Activated CD8-positive, alpha-beta memory T cell treated with anti-CD3 and anti-CD28 coated beads, Interleukin-2, amount 10 ng/mL, durations not matched to agents 7 days and 5 days (primary cell): ENCODE measurements at regions not wholly inside any gene's neighbourhood (a gene's known extent, or its start where the extent isn't known, plus 50 kb on each side); places are given as distances from the start of the nearest gene placed in this dataset.

Experiments
- ATAC-seq: fragments of 150-1000 bp; cut with Tn5 transposase; one replicate; pipeline ENCODE4 v1.10.0; 2021; ENCODE audit warnings: moderate library complexity
- CTCF ChIA-PET: fragments of 350-600 bp; sonication (Branson Sonifier 250); formaldehyde crosslinking; loops from one replicate; lab custom pipeline; 2021; ENCODE audit warnings: antibody characterized with exemption; lab: Charles Lee
- DNase-seq: peaks from one replicate; pipeline ENCODE4 v3.0.0-alpha.2; 2020
- H3K27ac Mint-ChIP-seq: one replicate; pipeline ENCODE4 v1.8.0; 2021; ENCODE audit warnings: mild to moderate bottlenecking, mixed read lengths
- H3K27me3 Mint-ChIP-seq: one replicate; pipeline ENCODE4 v1.8.0; 2021; ENCODE audit warnings: mixed read lengths
- H3K36me3 Mint-ChIP-seq: one replicate; pipeline ENCODE4 v1.8.0; 2021; ENCODE audit warnings: mild to moderate bottlenecking, mixed read lengths
- H3K4me1 Mint-ChIP-seq: one replicate; pipeline ENCODE4 v1.8.0; 2021; ENCODE audit warnings: mixed read lengths
- H3K4me3 Mint-ChIP-seq: one replicate; pipeline ENCODE4 v1.8.0; 2021; ENCODE audit warnings: mild to moderate bottlenecking, moderate library complexity, mixed read lengths
- H3K9me3 Mint-ChIP-seq: one replicate; pipeline ENCODE4 v1.8.0; 2022; ENCODE audit warnings: low read depth, mixed read lengths

DNA sequence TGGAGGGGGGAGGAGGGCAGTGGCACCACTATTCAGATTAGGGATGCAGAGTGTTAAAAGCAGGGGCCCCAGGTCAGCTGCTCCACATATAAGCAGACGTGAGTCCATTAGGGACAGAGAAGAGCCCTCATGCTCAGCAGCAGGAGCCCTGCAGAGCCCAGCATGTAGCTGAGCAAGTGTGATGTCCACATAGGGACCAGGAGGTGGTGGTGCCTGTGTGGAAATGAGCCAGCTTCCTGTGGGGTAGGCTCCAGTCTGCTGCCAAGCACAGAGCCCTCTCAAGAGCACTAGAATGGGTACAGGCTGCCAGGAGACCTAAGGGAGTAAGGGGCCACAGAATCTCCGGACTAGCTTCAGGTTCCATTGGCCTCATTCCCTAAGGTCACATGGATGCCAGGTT lies 57.9 kb upstream of the MLN start:
- peak overlapping the region; percentile 19 for H3K4me3 Mint-ChIP-seq
- peaks cover 10% of the 10 kb centered on the region for H3K9me3 Mint-ChIP-seq
- DNase-seq = peak; percentile 68
- CTCF ChIA-PET = interaction anchor here (0.7 to 4.0 kb wide), 16 partner anchors 7 to 166 kb away, joined by 3 to 32 read pairs (median 4); partner anchors contain the start of gene LEMD2
- peaks cover 14% of the 10 kb centered on the region for H3K36me3 Mint-ChIP-seq
- peaks cover 7% of the 10 kb centered on the region for H3K27me3 Mint-ChIP-seq
- peak; percentile 14 for ATAC-seq
- H3K27ac Mint-ChIP-seq = peak overlapping the region; percentile 82
- H3K4me1 Mint-ChIP-seq = peaks cover 74% of the 10 kb centered on the region

DNA sequence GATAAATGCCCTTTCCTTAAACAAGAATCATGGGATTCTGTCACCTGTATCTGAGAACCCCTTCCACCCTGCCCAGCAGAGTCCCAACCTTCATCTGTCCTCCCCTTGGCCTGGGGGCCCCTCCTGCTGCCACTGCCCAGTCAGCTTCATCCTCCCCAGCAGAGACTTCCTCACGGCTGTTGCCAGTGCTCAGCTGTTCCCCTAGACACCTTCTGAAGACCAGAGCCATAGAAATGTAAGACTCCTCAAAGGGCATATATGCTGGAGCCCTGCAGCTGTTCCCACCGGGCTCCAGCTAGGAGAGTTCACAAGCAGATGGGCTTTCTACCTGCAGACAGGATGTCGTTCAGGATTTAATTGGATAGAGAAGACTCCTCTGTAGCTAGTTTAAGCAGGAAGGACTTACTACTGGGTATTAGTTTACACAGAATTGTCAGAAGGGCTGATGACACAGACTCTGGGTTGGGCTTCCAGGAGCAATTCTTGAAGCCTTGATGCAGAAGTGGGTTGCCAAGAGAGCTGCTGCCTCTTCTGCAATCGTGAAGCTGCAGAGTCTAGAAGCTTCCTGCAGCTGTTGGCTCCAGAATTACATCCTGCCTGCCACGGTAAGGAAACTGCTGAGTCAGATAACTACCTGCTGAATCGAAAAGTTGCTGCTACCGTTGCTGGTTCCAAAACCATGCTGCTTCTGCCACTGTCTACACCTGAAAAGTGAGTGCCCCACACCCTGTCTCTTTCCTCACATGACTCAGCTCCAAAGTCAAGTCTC lies 57.1 kb upstream of the MLN start:
- Mint-ChIP-seq H3K36me3 (peaks cover 10% of the 10 kb centered on the region), H3K4me1 (peaks cover 83% of the 10 kb centered on the region), H3K27ac (peak overlapping the region; percentile 82), H3K27me3 (peaks cover 4% of the 10 kb centered on the region), H3K9me3 (peaks cover 5% of the 10 kb centered on the region), H3K4me3 (peak overlapping the region; percentile 19)
- ATAC-seq (peak; percentile 71), DNase-seq (peak; percentile 88)
- CTCF ChIA-PET = interaction anchor here (0.6 to 4.0 kb wide), 21 partner anchors 8 to 275 kb away, joined by 3 to 32 read pairs (median 4); partner anchors contain the start of genes LEMD2 and UQCC2

DNA sequence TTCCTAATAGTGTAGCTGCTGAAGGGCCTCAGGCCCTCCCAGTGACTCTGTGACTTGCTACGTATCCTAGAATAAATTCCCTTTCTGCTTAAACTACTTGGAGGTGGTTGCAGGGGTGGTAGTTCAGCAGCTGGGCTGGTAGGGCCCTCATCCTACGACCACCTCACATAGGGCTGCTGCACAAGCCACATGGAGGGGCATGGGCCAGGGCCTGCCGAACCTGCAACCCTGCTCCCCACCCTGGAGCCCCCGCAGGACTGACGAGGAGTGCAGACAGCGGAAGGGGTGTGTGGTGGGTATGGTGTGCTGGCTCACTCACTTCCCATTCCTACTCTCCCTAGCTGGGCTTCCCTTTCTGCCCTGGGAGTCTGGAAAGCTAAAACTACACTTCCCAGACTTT lies 56.2 kb upstream of the MLN start:
- peaks cover 4% of the 10 kb centered on the region for H3K36me3 Mint-ChIP-seq
- no peak overlapping the region for H3K4me3 Mint-ChIP-seq
- peak overlapping the region; percentile 82 for H3K27ac Mint-ChIP-seq
- DNase-seq (no peak), ATAC-seq (no peak)
- peaks cover 90% of the 10 kb centered on the region for H3K4me1 Mint-ChIP-seq
- no peaks in the 10 kb centered on the region for H3K9me3 Mint-ChIP-seq
- peaks cover 5% of the 10 kb centered on the region for H3K27me3 Mint-ChIP-seq
- CTCF ChIA-PET = interaction anchor here (1.2 to 4.0 kb wide), 10 partner anchors 9 to 167 kb away, joined by 3 to 32 read pairs (median 6); no protein-coding TSS in a partner anchor

DNA sequence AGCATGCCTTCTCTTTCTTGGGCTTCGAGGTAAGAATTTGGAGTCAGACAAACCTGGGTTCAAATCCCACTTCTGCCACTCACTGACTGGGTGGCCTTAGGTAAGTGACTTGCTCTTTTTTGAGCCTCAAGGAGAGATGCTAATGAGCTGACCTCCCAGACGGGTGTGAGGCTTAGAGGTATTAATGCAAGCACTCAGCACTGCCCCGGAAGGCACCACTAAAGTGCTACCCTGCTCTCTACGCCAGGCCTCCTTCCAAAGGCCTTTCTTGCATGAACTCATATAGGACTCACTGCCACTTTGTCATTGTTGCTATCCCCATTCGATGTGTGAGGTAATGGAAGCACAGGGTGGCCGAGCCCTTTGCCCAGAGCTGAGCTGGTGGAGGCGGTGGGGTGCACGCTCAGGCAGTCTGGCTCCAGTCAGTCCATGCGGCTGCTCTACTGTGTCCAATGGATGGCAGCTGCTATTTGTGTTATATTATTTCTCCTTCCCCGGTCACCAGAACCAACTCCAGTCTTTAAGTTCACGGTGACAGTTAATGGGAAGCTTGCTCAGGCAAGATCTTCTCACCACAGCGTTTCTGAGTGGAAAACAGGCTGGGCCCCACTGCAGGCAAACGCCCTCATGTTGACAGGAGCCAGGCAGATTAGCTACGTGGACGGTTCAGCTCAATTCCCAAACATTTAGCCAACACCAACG lies 55.2 kb upstream of the MLN start:
- Mint-ChIP-seq H3K27me3 (peaks cover 15% of the 10 kb centered on the region), H3K27ac (no peak overlapping the region), H3K4me1 (peaks cover 82% of the 10 kb centered on the region), H3K4me3 (no peak overlapping the region), H3K9me3 (no peaks in the 10 kb centered on the region), H3K36me3 (peaks cover under 1% of the 10 kb centered on the region)
- CTCF ChIA-PET = interaction anchor here (1.0 to 4.0 kb wide), 5 partner anchors 47 to 168 kb away, joined by 3 to 32 read pairs (median 15); no protein-coding TSS in a partner anchor
- no peak for DNase-seq
- no peak for ATAC-seq

DNA sequence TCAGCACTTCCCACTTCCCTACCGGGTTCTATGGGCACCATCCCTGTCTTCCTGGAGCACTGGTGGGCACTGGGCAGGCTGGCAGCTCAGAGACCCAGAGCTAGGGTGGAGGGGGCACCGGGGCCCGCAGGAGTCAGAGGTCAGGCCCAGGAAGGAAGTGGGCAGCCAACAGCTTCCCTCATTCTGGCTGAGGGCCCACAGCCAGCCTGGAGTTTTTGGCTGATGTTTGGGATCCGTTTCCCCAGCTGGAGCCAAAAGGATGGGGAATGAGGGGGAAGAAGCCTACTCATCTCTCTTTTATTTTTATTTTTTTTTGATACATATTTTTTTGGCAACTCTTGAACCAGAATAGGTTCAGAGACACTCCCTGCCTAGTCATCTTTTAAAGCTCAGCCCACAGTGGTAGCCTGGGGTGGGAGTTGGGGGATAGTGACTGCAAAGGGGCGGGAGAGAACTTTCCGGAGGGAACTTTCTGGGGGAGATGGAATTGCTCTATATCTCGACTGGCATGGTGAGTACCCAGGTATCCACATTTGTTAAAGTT lies 54.2 kb upstream of the MLN start:
- Mint-ChIP-seq H3K27ac (peak overlapping the region; percentile 32), H3K4me3 (no peak overlapping the region), H3K9me3 (no peaks in the 10 kb centered on the region), H3K27me3 (peaks cover 21% of the 10 kb centered on the region), H3K36me3 (no peaks in the 10 kb centered on the region), H3K4me1 (peaks cover 72% of the 10 kb centered on the region)
- ATAC-seq (no peak), DNase-seq (no peak)
- CTCF ChIA-PET = interaction anchor here (1.0 to 11.0 kb wide), 7 partner anchors 8 to 169 kb away, joined by 3 to 95 read pairs (median 7); no protein-coding TSS in a partner anchor

DNA sequence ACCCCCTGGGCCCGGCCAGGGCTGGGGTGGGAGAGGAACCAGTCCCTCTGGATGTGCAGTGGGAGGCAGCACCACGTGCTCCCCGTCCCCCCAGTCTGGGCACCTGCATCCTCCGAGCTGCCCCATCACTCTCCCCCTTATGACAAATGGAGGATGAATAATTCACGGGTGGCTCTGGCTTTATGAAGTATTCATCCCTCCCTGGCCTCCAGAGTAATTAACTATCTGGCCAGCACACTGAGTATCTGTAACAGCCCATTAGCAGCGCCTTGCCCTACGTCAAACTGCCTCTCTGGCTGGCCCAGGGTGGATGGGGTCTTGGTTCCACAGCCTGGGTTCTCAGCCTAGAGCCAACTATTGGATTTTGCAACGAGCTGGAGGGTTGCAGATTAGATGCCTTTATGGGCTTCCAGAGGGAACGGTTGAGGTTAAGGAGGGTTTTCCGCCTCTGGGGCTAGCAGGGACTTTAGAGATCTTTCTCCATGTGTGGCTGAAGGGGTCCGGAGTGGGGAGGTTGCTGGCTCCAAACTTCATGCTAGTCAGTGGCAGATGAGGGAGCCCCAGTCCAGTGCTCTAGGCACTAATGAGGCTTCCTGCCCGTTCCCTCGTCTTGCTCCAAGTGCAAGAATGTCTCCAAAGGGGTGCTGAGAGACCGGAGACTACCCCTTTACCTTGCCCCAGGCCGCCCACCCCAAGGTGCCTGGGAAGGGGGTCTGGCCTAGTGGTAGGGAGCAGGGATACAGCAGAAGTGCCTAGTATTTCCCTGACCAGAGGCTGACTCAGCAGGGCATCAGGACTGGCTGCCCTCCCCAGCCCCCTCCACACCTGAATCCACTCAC lies 53.5 kb upstream of the MLN start:
- H3K4me3 Mint-ChIP-seq = no peak overlapping the region

DNA sequence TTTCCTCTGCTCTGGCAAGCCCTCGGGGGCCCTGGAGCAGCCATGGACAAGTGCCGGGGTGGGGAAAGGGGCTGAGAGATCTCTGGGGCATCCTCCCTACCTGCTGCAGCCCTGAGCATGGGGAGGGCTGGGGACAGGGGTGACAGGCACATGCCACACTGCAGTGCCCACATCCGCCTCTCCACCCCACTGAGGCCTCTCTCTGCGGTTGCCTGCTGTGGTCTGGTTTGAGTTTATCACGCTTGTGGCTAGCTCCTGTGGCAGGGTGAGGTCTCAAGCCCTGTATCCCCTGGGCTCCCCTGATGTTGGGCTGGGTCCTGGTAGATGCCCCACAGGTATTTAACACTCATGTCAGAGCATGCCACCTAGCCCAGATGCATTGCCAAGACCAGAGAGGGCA lies 52.9 kb upstream of the MLN start:
- Mint-ChIP-seq H3K27me3 (peaks cover 26% of the 10 kb centered on the region), H3K9me3 (no peaks in the 10 kb centered on the region), H3K27ac (peak overlapping the region; percentile 65), H3K4me3 (peak overlapping the region; percentile 7), H3K36me3 (no peaks in the 10 kb centered on the region), H3K4me1 (peaks cover 59% of the 10 kb centered on the region)
- DNase-seq = peak; percentile 94
- peak; percentile 65 for ATAC-seq
- CTCF ChIA-PET = interaction anchor here (1.0 to 11.0 kb wide), 11 partner anchors 10 to 170 kb away, joined by 3 to 95 read pairs (median 6); partner anchors contain the start of gene UQCC2

More for the DNA sequence above, 53.5 kb upstream of the MLN start:
- CTCF ChIA-PET = interaction anchor here (1.0 to 11.0 kb wide), 10 partner anchors 9 to 170 kb away, joined by 3 to 95 read pairs (median 6); partner anchors contain the start of gene UQCC2
- Mint-ChIP-seq H3K27ac (peak overlapping the region; percentile 32), H3K27me3 (peaks cover 23% of the 10 kb centered on the region), H3K36me3 (no peaks in the 10 kb centered on the region), H3K4me1 (peaks cover 66% of the 10 kb centered on the region), H3K9me3 (no peaks in the 10 kb centered on the region)
- ATAC-seq (no peak), DNase-seq (no peak)

DNA sequence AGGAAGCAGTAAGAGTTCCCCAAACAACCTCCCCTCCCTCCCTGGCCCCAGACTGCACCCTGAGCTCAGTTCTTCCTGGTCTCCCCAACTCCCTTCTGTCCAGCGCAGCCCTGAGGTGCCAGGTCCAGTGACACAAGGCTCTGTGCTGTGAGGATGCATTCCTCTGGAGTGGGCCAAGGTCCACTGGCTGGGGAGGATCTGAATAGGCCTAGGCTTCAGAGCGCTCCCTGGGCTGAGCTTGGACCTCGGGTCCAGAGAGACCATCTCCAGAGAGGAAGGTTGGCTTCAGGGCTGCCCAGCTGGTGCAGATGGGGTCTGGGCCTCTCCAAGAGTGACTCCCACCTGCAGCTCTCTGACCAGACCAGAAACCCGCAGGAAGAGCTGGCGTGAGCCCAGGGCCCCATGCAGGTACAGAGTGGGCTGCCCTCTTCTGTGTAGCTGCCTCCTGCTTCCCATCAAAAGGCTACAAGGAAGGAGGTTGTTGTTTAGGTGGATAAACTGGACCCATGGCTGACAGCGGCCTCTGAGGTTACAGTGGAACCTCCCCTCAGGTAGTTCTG lies 52.3 kb upstream of the MLN start:
- Mint-ChIP-seq H3K4me1 (peaks cover 54% of the 10 kb centered on the region), H3K9me3 (no peaks in the 10 kb centered on the region), H3K27me3 (peaks cover 29% of the 10 kb centered on the region), H3K36me3 (no peaks in the 10 kb centered on the region), H3K4me3 (no peak overlapping the region), H3K27ac (peak overlapping the region; percentile 65)
- ATAC-seq (no peak), DNase-seq (no peak)
- CTCF ChIA-PET = interaction anchor here (0.8 to 11.0 kb wide), 12 partner anchors 10 to 171 kb away, joined by 3 to 95 read pairs (median 5); partner anchors contain the start of gene UQCC2

DNA sequence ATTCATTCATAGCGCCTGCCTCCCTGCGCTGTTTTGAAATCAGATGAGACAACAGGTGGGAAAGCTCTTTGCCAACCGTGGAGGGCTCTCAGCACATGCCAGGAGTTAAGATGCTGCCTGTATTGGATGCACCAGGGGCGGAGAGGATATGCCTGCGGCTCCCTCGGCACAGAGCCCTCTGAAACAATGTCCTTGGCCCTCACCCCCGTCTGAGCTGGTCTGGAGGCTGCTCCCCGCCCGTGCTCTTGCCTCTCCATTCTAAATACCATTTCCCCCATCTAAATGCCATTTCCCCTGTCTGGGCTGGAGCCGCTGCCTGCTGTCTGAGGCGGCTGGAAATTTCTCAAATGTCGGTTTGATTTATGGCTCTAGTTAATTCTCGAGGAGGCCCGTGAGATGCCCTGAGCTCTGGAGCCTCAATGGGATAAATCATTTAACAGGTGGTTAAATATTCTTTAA lies 50.8 kb upstream of the MLN start:
- CTCF ChIA-PET = interaction anchor here (1.0 to 11.0 kb wide), 3 partner anchors 8 to 172 kb away, joined by 3 to 95 read pairs (median 5); no protein-coding TSS in a partner anchor
- Mint-ChIP-seq H3K4me1 (peaks cover 41% of the 10 kb centered on the region), H3K27ac (no peak overlapping the region), H3K9me3 (no peaks in the 10 kb centered on the region), H3K27me3 (peaks cover 45% of the 10 kb centered on the region), H3K4me3 (no peak overlapping the region), H3K36me3 (no peaks in the 10 kb centered on the region)
- ATAC-seq (no peak), DNase-seq (no peak)

DNA sequence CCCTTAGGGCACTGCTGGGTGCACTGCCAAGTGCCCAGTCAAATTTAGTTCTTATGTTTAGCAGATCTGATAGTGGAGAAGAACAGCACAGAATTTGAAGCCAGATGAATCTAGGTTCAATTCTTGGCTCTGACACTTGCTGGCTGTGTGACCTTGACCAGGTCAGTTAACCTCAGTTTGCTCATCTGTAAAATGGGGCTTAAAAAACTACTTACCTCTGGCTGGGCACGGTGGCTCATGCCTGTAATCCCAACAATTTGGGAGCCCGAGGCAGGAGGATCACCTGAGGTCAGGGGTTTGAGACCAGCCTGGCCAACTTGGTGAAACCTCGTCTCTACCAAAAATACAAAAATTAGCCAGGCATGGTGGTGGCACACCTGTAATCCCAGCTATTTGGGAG lies 49.9 kb upstream of the MLN start:
- ATAC-seq = no peak
- no peak for DNase-seq
- no peak overlapping the region for H3K27ac Mint-ChIP-seq
- peaks cover 46% of the 10 kb centered on the region for H3K27me3 Mint-ChIP-seq
- peaks cover 35% of the 10 kb centered on the region for H3K4me1 Mint-ChIP-seq
- CTCF ChIA-PET = interaction anchor here (1.4 to 11.0 kb wide), 2 partner anchors 51 to 173 kb away, joined by 5 to 95 read pairs; no protein-coding TSS in a partner anchor
- H3K36me3 Mint-ChIP-seq = no peaks in the 10 kb centered on the region
- no peaks in the 10 kb centered on the region for H3K9me3 Mint-ChIP-seq
- no peak overlapping the region for H3K4me3 Mint-ChIP-seq
